ENCODE measurements at regions not wholly inside any gene's neighbourhood (a gene's known extent, or its start where the extent isn't known, plus 50 kb on each side); places are given as distances from the start of the nearest gene placed in this dataset.

DNA sequence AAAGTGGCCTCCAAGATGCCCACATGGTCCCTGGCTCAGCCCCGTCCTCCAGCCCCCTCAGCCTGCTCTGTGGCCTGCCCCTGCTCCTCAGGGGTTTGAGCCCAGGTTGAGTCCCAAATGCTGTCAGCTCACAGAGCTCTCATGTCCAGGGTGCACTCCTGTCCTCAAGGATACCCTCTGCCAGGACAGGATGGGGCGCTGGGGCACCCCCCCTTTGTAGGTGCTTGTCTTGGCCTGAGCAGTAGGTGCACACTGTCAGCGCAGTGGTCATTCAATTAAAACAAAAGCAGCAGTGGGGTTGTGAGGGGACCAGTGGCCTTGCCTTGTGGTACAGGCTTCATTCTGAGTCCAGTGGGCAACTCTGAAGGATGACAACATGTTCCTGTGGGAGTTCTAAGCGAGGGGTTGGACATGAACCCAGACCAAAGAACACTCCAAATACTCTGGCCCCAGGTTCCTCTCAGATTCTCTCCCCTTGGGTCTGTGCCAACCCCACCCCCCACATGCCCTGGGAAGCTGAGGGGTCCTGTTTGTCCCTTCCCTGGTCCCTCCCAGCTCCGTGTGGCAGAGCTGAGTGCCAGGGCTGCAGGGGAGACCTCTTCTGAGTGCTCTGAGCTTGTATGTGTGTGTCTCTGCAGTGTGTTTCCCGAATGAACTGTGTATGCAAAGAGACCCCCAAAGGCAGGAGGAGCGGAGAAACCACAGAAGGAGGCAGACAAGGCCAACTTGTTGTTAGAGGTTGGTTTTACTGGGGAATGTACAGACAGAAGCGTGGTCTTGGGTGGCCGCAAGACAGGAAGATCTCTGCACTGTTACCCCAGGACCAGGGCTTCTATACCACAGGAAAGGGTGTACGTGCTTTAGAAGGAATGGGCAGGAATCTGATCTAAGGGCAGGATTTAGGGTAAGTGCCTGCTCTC, 155.6 kb upstream of the HS6ST1 start:
- no peak for DNase-seq

GRCh38 chr2:128474962-128475361, 156.3 kb upstream of the HS6ST1 start:
- DNase-seq, result no peak

DNA sequence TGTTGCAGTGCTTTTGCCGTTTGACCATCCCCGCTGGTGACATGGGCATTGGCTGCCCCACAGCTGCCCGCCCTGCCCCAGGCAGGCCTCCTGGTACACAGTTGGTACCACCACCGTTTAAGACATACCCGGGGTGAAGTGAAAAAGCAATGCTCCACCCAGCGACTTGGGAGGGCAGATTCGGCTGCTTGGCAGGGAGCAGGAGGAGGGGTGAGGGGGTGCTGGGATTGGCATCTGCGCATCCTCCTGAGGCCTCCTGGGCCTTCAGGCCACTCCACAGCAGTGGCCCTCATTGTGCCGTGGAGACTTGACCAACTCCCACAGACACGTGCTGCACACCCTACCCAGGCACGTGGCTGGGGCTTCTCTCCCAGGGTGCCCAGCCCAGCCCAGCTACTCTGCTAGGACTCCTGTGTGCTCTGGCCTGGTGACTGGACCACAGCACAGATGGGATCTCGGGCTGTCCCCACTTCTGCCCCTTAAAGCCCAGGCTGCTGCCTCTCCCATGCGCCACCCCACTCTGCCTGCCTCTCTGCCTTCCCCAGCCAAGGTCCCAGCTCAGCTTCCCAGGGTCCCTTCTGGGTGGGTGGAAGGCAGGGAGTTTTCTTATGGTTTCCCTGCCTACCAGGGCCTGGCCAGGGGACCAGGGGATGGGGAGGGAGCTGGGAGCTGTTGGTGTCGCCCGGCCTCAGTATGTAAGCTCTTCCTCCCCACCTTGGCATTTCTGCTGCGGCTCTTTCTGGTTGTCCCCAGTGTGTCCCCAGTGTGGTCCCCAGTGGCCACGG, 157.0 kb upstream of the HS6ST1 start:
- no peak for DNase-seq

DNA sequence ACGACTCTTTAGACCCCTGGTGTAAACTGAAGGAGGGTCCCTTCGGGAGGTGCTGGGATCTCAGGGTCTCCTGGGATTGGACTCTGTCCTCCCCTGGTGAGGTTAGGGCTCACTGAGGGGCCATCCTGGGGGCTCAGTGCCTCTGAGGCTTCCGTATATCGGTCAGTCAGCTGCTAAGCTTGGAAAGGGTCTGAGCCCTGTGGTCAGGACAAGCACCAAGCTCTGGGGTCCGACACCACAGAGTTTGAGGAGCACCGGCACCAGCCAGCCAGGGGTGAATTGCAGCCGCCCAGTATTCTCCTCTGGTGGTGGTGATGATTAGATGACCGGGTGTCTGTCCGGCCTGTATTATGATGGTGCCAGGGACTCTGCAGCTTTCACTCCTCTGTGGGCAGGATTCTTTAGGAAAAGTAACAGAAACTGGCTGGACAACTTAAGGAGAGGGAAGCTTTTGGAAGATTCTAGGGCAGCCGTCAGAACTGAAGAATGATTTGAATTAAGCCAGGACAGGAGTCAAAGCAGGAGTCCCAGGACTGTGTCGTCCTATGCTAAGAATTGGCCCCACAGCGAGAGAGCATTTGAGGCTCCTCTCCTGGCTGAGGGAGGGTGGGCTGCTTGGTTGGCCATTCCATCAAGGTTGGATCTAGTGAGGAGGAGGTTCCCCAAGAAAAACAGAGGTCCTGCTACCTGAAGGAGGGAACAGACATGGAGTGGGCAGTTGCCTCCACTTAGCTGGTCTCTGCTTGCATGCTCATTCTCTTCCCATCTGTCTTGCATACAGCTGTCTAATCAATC, 158.6 kb upstream of the HS6ST1 start:
- DNase-seq, result no peak

DNA sequence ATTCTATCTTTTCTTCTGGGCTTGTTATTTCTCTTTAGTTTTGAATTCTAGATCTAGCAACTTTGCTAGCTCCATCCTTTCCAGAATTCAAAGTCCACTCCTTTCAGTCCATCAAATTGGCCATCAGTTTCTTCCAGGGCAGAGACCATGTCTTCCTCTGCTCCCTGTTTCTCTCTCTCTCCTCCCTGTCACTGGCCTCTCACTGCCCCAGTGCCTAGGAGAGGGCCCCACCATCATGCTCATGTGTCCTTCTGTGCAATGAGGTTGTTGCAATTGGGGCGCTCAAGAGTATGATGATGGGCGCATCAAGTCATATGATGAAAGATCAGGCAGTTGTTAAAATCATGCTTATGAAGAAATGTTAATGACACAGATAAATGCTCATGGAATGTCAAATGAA, 159.2 kb upstream of the HS6ST1 start:
- no peak for DNase-seq

- DNase-seq, result no peak
Measured at GRCh38 chr2:128485761-128486639, 167.3 kb upstream of the HS6ST1 start.

- no peak for DNase-seq
Measured at GRCh38 chr2:128486640-128487375, 168.1 kb upstream of the HS6ST1 start.

DNA sequence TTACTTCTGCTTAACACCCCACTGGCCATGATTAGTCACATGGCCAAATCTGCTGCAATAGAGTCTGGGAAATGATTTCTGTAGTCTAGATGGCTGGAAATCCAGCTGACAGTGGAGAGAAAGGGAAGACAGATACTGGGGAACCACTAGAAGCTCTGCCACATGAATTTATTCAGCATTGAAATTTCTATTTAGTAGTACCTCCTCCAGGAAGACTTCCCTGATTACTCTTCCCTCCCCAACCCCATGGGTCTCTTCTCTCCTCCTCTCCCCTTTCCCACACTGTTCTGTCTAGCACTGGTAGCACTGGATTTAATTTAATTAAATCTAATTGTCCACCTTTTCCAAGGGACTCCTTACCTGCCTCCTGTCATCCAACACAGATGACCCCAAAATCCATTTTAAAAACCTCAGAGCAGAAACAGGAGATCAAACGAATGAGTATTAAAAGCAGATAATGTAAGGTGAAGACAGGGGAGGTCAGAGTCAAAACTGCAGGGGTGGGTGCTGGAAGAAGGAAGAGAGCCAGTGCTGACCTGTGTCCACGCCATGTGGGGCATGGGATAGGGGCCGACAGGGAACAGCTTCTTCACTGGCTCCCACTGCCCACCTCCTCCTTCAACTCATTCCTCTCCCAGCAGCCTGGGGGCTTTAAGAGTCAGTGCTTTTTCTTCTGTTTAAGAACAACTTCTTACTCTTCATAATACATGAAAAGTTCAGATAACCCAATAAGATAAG, 169.2 kb upstream of the HS6ST1 start:
- no peak for DNase-seq

DNA sequence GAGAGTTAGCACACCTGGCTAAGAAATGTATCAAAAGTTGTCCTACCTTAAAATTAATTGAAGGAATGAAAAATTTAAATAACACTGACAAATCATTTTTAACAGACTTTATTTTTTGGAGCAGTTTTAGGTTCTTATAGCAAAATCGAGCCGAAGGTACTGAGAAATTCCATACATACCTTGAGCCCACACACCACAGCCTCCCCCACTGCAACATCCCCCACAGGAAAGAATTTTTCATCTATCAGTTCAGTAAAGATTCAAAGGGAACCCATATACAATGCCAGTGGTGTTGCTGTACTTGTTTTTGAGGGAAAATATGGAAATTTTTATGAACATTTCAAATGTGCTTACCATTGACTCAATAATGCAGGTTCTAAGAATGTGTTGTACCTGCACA, 169.8 kb upstream of the HS6ST1 start:
- DNase-seq, result no peak

GRCh38 chr2:128489526-128490273, 171.0 kb upstream of the HS6ST1 start:
- DNase-seq, result no peak

- DNase-seq, result no peak
Measured at GRCh38 chr2:128490321-128490720, 171.7 kb upstream of the HS6ST1 start.

DNA sequence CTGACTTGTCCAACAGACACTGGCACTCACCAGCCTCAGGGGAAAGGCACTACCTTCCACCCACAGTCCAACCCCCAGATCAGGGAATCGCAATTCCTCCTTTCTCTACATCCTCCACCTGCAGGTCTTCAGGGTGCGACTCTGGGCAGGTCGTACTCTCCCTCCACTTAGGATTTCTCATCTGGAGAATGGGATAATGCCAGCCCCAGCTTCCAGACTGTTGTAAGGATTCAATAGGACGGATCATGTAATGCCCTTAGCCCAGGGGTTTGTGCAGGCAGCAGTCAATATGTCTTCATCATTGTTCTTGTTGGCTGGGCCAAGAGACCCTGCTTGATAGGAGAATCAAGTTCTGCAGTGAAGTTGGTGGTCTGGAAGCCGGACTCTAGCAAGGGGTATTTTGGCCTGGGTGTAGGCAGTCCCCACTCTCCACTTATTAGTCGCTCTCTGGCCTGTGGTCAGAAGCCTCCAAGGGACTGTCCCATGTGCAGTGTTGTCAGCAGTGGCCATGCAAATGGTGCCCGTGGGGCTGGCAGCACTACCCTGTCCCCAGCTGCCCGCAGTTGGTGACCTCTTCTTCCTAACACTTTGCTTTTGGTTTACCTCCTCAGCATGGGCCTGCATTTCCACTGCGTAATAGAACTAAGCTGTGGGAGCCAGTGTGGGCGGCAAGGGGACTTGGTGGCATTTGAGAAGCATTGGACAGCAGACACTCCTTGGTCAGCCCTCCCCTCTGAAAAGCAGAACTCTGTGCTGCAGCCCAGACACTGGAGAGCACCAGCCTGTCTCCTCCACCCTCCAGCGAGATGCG, 172.4 kb upstream of the HS6ST1 start:
- DNase-seq, result no peak

DNA sequence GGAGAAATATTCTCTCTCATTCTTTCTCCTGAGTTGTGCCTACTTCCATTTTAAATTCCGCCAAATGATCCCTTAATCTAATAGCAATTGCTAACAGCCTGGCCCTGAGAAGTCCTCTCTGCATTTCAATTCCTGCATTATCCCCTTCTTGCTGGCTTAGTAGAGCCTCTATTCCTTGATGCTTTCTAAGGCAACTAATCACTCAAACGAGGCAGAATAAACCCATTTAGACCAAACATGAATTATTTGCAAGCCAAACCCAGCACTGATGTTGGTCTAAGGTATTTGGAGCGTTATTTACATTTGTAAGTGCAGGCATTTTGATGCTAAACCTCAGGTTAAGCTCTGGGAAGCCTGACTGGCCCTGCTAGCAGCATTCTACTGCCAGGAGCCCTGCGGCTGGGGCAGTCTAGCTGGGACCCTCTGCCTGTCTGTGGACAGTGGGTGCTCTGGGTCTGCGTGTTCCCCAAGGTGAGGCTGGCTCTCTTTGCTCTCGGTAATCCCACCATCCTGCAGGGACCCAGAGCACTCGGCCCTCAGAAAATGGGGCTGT, 173.1 kb upstream of the HS6ST1 start:
- DNase-seq, result no peak

- no peak for DNase-seq
Measured at GRCh38 chr2:128492966-128493811, 174.5 kb upstream of the HS6ST1 start.

DNA sequence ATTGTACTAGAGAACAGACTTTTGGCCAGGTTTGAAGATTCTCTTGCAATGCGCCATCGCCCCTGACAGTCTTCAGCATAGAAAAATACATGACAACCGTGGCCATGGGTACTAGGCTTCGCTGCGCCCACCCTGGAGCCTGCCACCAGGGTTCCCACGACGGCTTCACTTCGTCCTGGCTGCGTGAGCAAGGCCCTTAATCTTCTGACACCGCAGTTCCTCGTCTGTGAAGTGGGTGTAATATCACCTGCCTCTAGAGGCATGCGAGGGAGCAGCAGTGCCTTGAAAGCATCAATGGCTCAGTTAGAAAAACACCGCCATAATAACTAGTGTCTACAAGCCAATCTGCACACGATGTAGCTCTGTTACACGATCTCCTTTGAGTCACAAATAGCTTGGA, 175.2 kb upstream of the HS6ST1 start:
- no peak for DNase-seq

GRCh38 chr2:128494307-128494639, 175.6 kb upstream of the HS6ST1 start:
- DNase-seq, result no peak

GRCh38 chr2:128494640-128495321, 176.1 kb upstream of the HS6ST1 start:
- DNase-seq, result no peak
